ENCODE measurements at regions not wholly inside any gene's neighbourhood (a gene's known extent, or its start where the extent isn't known, plus 50 kb on each side); places are given as distances from the start of the nearest gene placed in this dataset.

DNA sequence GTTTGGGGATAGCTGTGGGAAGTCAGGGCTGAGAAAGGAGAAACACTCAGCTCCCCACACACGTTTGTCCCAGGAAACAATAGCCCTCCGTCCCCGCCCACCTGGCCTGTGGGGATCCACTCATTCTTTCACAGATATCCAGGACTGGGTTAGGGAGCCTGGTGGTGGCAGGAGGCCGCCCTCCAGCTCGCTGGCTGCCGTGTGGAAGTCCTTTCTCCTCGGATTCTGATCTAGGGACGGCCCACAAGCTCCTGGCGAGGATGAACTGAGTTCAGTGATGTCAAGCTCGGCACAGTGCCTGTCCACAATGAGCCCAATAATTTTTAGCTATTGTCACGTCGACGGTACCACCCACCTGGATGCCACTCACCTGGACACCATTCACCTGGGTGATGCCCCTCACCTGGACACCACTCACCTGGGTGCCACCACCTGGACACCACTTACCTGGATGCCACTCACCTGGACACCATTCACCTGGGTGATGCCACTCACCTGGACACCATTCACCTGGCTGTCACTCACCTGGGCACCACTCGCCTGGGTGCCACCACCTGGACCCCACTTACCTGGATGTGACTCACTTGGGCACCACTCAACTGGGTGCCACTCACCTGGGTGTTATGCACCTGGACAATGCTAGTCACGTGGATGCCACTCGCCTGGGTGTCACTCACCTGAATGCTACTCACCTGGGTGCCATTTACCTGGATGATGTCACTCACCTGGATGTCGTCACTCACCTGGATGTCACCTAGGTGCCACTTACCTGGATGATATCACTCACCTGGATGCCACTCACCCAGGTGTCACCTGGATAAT is 172.5 kb upstream of the FOXF1 start:
- no peak for TF ChIP-seq POLR2A (IDR thresholded peaks at IDR 0.05)
- TF ChIP-seq, protein P1, sequence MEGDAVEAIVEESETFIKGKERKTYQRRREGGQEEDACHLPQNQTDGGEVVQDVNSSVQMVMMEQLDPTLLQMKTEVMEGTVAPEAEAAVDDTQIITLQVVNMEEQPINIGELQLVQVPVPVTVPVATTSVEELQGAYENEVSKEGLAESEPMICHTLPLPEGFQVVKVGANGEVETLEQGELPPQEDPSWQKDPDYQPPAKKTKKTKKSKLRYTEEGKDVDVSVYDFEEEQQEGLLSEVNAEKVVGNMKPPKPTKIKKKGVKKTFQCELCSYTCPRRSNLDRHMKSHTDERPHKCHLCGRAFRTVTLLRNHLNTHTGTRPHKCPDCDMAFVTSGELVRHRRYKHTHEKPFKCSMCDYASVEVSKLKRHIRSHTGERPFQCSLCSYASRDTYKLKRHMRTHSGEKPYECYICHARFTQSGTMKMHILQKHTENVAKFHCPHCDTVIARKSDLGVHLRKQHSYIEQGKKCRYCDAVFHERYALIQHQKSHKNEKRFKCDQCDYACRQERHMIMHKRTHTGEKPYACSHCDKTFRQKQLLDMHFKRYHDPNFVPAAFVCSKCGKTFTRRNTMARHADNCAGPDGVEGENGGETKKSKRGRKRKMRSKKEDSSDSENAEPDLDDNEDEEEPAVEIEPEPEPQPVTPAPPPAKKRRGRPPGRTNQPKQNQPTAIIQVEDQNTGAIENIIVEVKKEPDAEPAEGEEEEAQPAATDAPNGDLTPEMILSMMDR (IDR thresholded peaks at IDR 0.05), result no peak

Data from tibial nerve (tissue), 3 donors.